Hematopoietic multipotent progenitor cell treated with erythropoietin and hydrocortisone succinate and interleukin-3 and kit ligand, for 8 days (in vitro differentiated cells): ENCODE measurements at regions not wholly inside any gene's neighbourhood (a gene's known extent, or its start where the extent isn't known, plus 50 kb on each side); places are given as distances from the start of the nearest gene placed in this dataset.
"Not testable (repeated sequence)": the region's sequence is repeated elsewhere in the genome, so short reads cannot be mapped to it uniquely, and the experiment has no call there.

Source experiments
- DNase-seq: peaks from one replicate; pipeline ENCODE4 v3.0.0-alpha.2; 2015

DNA sequence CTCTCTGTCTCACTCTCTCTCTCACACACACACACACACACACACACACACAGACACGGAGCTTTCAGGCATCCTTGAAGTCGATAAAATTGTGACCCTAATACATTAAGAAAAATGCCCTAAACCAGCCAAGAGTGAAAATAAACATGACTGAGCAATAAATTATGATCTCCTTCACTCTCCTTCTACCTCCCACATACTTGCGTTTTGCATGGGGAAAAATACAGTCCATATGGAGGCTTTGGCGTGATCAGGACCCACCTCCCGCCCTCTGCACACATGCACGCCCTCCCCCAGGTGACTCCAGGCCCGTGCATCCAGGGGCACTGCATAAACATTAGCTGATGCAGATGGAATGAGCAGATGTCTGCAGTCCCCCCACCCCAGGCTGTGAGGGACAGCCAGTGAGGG is 114.2 kb upstream of the JARID2 start:
- DNase-seq, result no peak

DNA sequence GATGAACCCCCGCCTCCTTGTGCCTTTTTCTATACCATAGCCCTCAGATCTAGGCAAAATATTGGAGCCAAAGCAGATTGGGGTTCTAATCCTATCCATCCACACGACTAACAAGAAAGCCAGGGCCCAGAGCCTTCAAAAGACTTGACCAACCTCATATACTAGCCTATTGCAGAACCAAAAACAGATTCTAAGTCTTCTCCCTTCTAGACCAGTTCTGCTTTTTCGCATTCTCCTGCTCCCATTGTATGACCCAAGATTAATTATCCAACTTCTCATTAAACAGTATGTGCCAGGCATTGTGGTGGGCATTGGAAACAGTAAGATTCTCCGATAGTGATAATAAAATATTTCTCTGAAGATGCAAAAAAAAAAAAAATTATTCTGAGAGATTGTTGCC is 113.7 kb upstream of the JARID2 start:
- DNase-seq, result no peak

DNA sequence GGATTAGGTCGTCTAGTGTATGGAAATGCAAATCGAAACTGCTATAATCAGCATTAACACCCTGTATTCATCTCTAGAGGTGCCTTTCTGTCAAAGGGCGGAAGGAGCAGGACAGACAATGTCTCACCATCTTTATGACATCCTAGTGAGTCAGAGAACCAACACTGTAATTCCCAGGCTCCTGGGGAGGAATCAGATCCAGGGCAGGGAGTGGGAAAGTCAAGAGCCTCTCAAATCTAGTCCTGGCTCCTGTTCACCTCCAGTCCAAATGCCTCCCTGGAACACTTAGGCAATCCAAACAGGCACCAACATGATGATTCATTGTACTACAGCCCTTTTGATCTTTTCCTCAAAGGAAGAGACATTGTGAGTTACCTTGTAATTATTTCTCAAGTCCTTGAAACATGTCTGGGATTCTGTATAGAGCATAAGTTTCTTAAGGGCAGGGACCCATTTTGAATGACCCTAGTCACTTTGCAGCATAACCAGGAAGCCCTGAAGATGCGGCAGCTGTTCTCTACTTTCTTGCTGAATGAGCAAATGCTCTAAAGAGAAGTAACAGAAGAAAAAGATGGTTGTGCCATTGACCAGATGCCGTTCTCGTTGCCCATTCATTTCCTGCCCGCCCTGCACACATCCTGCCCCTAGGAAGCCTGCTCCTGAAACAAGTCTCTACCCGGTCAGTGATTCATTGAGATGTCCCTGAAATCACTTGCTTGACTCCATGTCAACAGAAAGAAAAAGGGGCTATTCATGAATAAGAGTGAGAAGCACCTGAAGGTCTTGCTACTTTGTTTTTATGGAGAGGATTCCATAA is 112.8 kb upstream of the JARID2 start:
- DNase-seq, result no peak

DNA sequence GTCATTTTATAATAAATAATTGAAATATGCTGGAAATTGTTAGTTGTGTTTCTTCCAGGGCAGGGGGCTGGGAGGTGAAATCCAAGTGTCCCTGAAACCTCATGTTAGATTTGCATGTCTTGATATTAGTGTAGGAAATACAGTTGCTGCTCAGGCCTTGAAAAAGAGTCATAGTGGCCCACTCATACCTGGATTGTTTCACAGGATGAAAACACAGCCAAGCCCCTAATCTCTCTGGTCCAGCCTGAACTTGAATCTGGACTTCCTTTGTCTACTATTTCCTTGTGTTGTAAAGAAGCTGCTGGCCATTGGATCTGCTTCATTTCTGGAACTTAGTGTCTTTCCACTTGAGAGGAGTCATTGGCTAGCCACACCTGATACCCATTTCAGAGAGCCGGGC is 108.8 kb upstream of the JARID2 start:
- DNase-seq, result no peak

DNA sequence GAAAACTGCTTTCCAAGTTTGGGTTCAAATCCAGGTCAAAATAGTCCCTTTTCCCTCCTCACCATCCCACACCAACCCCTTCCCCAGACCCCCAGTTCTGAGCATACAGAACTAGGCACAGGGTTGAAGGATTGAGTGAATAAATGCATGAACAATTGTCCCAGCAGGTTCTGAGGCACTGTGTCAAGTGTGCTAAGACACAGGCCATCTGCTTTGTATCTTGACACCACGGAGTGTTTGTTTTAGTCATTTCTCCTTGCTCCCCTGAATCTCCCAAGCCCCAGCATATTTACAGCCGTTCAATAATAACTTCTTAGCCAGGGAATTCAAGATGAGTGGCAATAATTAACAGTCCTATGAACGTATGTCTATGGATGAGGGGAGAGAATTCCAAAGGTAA is 102.8 kb upstream of the JARID2 start:
- no peak for DNase-seq

DNA sequence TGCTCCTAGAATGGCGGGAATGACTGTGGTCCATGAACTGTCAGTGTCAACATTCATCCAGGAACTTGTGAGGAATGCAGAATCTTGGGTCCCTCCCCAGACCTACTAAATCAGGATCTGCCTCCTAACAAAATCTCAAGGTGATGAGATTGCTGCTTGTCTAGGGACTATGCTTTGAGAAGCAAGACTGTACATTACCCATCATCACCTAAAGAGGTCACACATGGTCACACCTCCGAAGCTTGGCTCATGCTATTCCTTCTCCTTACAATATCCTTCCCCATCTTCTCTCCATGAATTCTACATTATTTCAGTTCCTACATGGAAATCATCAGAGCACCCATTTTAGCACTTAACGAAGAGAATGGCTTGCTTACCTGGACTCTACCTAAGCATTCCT is 102.3 kb upstream of the JARID2 start:
- DNase-seq, result no peak

DNA sequence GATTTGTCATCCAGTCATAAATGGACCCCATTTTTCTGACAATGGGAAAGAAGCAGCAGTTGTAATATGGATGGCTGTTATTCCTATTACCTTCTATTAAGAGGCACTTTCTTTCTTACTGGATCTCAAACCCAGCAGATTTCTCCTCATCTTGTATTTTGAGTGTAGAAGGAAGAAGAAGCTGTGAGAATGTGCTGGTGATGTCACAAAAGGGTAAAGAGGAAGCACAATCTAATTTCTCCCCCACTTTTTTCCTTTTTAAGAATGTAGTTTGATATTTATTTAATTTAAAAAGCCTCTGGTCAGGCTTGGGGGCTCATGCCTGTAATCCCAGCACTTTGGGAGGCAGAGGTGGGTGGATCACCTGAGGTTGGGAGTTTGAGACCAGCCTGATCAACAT is 100.0 kb upstream of the JARID2 start:
- no peak for DNase-seq

DNA sequence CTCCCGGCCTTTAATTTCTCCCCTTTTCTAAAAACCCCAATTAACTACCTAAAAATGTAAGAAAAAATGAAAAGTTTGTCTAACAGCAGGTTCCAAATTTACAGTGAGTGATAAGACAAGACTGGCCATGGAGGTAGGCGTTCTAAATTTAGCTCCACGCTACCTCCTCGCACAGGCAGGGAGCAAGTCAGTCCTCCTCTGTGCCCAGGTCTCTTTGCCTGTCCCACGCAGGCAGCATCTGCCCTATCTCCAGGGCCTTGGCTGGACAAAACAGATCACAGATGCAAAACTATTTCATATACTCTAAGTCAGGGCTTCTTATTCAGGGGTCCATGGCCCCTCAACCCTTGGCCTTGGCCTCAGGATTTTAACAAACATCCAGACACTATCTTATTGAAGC is 98.0 kb upstream of the JARID2 start:
- DNase-seq, result no peak

DNA sequence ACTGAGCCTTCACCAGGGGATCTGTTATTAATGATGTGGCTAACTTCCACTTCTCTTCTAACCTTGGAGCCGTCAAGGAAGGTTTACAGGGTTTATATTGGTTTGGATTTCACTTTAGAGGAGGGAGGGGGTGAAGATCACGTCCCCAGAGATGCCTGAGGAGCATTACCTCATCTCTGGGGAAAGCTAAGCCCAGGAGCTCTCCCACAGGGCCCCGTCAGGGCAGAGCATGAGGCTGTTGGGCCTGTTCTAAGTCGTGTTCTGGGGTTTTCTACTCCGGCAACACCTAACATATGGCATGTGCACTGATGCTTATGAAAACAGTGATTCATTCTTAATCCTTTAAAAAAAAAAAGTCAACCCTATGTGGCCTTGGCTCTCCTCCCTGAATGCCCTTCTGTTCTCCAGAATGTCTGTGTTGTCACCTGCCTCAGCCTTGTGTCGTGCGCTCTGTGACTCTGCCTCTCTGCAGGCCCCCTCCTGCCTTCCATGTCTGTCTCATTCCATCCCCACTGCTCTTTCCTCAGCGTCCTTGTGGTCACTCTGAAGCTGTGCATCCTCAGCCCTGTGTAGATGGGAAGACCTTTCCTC is 97.4 kb upstream of the JARID2 start:
- DNase-seq, result no peak

DNA sequence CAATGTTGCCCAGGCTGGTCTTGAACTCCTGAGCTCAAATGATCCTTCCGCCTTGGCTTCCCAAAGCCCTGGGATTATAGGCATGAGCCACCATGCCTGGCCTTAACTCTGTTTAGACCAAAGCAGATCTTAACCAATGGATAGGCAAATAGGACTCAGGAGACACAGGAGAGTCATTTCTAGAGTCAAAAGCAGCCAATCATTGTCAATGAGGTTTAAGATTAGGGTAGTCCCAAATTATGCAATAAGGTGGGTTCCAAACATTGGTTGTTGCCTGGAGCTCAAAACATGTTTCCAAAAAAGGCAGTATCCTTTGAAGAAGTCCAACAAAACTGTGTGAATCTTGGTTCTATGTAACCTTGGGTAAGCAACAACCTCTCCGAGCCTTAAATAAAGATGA is 95.7 kb upstream of the JARID2 start:
- no peak for DNase-seq

DNA sequence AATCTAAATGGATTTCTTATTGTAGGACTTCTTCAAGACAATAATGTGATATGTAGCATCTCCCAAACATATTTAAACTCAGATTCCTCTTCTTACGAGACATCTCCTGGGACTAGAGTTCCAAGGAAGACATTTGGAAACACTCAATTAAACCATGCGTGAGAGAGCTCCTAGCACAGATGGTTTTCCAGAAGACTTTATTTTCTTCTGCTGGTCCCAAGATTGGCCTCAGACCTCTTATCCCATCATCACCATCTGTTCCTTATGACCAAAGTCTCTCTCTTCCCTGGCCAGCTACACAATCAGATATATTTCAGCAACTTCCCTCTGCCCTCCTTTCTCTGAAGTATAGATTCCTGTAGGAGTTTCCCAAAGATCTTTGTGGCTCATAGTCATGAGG is 93.2 kb upstream of the JARID2 start:
- DNase-seq, result no peak

DNA sequence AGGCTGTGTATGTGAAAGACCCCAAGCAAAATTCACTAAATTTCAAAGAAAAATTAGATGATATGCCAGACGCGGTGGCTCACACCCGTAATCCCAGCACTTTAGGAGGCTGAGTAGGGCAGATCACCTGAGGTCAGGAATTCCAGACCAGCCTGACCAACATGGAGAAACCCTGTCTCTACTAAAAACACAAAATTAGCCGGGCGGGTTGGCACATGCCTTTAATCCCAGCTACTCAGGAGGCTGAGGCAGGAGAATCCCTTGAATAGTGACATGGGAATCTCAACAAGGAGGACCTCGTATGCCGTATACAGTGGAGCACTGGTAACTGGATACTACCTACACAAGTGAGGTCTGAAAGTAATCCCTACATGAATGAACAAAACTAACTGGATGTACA is 92.7 kb upstream of the JARID2 start:
- no peak for DNase-seq

DNA sequence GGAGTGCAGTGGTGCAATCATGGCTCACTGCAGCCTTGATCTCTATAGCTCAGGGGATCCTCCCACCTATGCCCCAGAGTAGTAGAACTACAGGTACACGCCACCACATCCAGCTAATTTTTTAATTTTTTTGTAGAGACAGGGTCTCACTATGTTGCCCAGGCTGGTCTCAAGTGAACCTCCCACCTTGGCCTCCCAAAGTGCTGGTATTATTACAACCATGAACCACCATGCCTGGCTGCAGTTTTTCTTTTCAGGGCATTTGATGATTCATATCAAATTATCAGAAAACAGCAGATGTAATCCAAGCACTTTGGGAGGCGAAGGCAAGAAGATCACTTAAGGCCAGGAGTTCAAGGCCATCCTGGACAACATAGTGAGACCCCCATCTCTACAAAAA is 88.4 kb upstream of the JARID2 start:
- DNase-seq, result no peak

DNA sequence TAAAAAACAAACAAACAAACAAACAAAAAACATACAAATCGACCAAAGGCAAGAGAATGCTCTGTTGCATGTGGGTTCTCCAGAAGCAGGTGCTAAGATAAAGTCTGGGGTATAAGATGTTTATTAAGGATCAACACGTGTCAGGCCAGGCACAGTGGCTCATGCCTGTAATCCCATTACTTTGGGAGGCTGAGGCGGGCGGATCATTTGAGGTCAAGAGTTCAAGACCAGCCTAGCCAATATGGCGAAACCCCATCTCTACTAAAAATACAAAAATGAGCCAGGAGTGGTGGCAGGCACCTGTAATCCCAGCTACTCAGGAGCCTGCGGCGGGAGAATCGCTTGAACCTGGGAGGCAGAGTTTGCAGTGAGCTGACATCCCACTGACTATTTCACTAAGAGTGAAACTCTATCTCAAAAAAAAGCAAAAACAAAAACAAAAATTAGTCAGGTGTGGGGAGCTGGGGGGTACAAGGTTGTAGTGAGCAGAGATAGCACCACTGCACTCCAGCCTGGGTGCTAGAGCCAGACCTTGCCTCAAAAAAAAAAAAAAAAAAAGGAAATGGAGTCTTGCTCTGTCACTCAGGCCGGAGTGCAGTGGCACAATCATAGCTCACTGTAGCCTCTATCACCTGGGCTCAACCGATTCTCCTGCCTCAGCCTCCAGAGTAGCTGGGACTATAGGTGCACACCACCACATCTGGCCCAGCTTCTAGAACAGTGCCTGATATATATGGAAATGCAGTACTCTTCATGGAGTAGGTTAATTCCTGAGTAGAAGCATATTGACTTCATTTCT is 86.8 kb upstream of the JARID2 start:
- no peak for DNase-seq

DNA sequence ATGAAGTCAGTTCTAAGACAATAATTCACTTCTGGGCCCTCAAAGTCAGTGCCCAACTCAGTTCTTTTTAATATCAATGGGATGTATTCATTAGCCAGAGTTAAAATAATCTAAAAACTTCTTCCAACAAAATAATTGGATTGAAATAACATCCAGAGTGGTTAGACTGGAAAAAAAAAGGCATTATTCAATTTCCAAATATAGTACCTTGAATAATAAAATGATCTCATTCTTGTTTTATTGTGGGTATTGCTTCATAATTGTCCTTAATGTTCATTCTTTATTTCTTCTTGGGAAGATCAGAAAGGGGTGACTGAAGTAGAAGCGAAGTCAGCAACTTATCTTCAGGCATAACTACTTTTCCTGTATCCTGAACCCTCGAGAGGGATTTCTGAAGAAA is 85.1 kb upstream of the JARID2 start:
- no peak for DNase-seq

DNA sequence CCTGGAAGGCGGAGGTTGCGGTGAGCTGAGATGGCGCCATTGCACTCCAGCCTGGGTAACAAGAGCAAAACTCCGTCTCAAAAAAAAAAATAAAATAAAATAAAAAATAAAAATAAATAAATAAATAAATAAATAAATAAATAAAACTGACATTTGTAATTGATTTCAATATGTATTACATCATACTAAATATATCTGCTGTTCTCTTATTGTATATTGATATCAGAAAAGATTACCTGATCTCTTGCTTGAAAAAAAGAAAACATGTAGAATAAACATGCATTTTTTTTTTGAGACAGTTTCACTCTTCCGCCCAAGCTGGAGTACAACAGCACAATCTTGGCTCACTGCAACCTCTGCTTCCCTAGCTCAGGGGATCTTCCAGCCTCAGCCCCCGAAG is 81.0 kb upstream of the JARID2 start:
- DNase-seq, result not testable (repeated sequence)

DNA sequence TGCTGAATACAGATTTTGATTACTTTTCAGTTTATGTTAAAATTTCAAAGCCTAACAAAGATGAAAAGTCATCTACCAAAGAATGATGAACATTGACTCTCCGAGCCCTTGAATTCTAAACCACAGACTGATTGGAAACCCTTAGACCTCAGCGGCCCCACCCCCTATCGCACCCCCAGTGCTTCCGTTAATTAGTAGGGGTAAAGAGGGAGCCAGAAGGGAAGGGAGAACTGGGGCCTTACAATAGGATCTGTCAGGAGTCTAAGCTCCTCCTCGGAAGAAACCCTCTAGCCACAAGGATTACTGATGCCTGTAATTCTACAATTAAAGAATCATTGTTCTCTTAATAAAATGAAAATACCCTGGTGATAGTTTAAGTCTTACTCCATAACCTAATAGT is 79.7 kb upstream of the JARID2 start:
- no peak for DNase-seq

DNA sequence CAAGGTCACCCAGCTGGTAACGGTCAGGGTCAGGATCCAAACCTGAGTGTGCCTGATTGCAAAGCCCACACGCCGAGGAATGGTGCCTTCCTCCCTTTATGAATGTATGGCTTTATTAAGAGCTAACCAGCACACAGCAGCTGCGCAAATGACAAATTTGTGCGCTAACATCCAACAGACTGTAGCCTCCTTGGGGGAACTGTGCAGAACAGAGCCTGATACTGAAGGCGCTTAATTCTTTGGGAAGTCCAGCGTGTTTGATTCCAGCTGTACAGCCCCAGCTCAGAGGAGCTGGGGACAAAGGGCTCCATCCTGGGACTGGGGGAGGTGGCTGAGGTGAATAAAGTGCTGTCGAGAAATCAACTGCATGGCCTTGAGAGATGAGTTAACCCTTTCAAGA is 75.7 kb upstream of the JARID2 start:
- DNase-seq, result no peak

DNA sequence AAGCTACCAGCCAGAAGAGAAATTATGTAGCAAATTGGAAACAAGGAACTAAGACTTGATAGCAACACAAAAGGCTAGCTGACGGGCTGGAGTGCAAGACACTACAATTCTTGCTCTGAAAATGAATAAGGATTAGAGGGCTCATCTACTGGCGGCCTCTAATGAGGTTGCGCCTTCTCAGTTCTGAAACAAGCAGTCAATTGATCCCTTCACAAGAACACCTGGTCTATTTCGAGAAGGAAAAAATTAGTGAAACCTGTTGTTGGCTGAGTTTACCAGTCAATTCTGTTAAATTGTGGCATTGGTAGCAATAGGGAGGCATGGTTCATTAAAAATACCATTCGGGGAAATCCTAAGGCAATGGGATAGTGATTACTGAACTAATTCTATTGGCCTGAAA is 74.8 kb upstream of the JARID2 start:
- no peak for DNase-seq

DNA sequence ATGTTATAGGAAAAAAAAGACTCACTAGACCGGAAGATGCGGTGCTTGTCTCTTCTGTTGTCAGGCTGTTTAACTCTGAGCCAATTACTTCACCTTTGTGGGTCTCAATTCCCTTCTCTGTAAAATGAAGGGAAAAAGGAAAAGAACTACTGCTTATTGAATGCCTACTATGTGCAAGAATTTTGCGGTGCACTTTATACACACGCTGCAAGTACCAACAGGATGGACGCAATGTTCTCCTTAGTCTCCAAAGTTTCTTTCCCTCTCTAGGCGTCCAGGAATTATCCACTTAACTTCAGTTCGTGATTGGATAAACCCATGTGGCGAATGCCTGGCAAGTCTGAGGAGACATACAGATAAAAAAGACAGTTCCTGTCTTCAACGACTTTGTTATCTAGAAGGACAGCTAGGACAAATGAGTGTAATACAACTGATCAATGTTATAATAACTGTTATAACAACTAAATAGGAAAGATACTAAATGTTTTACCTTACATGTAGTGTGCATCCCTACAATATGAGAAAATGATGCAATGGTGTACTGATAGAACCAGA is 69.0 kb upstream of the JARID2 start:
- peak; percentile 74 for DNase-seq

DNA sequence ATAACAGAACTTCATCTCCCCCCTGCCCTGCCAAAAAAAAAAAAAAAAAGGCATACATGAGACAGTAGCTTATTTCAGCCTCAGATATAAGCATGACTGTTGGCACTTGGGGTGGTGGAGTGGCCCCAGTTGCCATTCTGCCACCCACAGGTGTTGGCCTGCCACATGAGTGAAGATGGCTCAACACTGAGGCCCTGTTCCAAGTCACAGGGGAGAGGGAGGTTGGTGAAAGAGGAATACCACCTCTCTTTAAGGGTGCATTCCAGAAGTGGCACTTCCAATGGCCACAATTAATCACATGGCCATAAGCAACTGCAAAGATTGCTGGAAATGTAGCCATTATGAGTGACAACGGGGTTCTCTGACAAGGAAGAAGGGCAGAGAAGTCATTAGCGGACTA is 61.9 kb upstream of the JARID2 start:
- no peak for DNase-seq

DNA sequence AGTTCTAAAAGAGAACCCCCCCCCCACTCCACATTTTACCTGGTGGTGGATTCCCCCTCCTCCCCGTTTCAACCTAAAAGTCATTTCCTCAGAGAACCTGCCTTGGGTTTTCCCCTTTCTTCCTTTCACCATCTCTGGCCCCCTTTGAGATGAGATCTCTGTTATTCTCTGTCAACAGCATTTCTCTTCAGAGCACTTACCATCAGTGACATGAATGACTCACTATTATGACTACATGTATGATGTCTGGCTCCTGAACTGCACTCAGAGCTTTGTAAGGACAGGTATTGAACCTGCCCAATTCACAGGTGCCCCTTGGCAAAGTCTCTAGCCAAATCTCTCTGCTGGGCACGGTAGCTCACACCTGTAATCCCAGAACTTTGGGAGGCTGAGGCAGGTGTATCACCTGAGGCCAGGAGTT is 61.4 kb upstream of the JARID2 start:
- DNase-seq, result no peak

DNA sequence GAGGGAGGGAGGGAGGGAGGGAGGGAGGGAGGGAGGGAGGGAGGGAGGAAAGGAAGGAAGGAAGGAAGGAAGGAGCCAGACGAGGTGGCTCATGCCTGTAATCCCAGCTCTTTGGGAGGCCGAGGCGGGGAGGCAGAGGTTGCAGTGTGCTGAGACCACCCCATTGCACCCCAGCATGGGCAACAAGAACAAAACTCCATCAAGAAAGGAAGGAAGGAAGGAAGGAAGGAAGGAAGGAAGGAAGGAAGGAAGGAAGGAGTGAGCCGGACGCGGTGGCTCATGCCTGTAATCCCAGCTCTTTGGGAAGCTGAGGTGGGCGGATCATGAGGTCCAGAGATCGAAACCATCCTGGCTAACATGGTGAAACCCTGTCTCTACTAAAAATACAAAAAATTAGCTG is 60.8 kb upstream of the JARID2 start:
- DNase-seq, result not testable (repeated sequence)

DNA sequence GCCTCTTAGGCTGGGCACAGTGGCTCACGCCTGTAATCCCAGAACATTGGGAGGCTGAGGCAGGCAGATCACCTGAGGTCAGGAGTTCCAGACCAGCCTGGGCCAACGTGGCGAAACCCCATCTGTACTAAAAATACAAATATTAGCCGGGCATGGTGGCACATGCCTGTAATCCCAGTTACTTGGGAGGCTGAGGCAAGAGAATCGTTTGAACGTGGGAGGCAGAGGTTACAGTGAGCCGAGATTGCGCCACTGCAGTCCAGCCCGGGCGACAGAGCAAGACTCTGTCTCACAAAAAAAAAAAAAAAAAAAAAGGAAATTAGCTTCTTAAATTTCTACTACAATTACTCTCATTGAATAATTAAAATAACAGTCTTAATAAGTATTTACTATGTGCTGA is 52.4 kb upstream of the JARID2 start:
- not testable (repeated sequence) for DNase-seq
